ENCODE measurements at regions not wholly inside any gene's neighbourhood (a gene's known extent, or its start where the extent isn't known, plus 50 kb on each side); places are given as distances from the start of the nearest gene placed in this dataset.

GRCh38 chr2:215189393-215189792 lies 51.0 kb upstream of the ABCA12 start:
- TF ChIP-seq, protein P1, sequence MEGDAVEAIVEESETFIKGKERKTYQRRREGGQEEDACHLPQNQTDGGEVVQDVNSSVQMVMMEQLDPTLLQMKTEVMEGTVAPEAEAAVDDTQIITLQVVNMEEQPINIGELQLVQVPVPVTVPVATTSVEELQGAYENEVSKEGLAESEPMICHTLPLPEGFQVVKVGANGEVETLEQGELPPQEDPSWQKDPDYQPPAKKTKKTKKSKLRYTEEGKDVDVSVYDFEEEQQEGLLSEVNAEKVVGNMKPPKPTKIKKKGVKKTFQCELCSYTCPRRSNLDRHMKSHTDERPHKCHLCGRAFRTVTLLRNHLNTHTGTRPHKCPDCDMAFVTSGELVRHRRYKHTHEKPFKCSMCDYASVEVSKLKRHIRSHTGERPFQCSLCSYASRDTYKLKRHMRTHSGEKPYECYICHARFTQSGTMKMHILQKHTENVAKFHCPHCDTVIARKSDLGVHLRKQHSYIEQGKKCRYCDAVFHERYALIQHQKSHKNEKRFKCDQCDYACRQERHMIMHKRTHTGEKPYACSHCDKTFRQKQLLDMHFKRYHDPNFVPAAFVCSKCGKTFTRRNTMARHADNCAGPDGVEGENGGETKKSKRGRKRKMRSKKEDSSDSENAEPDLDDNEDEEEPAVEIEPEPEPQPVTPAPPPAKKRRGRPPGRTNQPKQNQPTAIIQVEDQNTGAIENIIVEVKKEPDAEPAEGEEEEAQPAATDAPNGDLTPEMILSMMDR (IDR thresholded peaks at IDR 0.05; ENCODE audit: borderline replicate concordance, extremely low read depth, insufficient read depth) = no peak
- Histone ChIP-seq H3K36me3 (ENCODE audit: control insufficient read depth in 2 of 3, insufficient read depth in 3 of 3, low read length in 3 of 3) (no peaks in the 10 kb centered on the region), H3K27ac (ENCODE audit: low read depth in 2 of 2, low read length in 2 of 2) (no peak overlapping the region), H3K4me3 (ENCODE audit: low read length in 3 of 3) (no peak overlapping the region), H3K9ac (ENCODE audit: low read length in 3 of 3) (no peak overlapping the region), H3K4me1 (ENCODE audit: control insufficient read depth in 2 of 3, insufficient read depth in 2 of 3, low read depth in 1 of 3, low read length in 3 of 3) (no peaks in the 10 kb centered on the region), H3K27me3 (ENCODE audit: control insufficient read depth, insufficient read depth, low read length) (no peaks in the 10 kb centered on the region), H3K9me3 (ENCODE audit: control insufficient read depth in 2 of 3, insufficient read depth in 1 of 3, low read length in 3 of 3) (no peaks in the 10 kb centered on the region)
- intact Hi-C loops (cut with DNase I) = no loop called here
- FAIRE-seq = no peak
- no peak for DNase-seq
